ENCODE measurements at regions not wholly inside any gene's neighbourhood (a gene's known extent, or its start where the extent isn't known, plus 50 kb on each side); places are given as distances from the start of the nearest gene placed in this dataset.

- TF ChIP-seq CTCF (IDR thresholded peaks at IDR 0.05; ENCODE audit: borderline replicate concordance, extremely low read depth, low read length, poor library complexity, severe bottlenecking) (no peak), EZH2 (IDR thresholded peaks at IDR 0.05; ENCODE audit: borderline replicate concordance, low read depth, low read length, severe bottlenecking) (no peak)
Measured at GRCh38 chrX:9158611-9159010, 124.7 kb upstream of the FAM9B start.
